ENCODE measurements at regions not wholly inside any gene's neighbourhood (a gene's known extent, or its start where the extent isn't known, plus 50 kb on each side); places are given as distances from the start of the nearest gene placed in this dataset.
"Not testable (repeated sequence)": the region's sequence is repeated elsewhere in the genome, so short reads cannot be mapped to it uniquely, and the experiment has no call there.

GRCh38 chr6:28618898-28619555, 93.3 kb downstream of the GPX5 start:
- Histone ChIP-seq H3K9me3 (ENCODE audit: control extremely low read depth in 1 of 3, control insufficient read depth in 2 of 3, insufficient read depth in 1 of 3, low read length in 2 of 3) (peaks cover 0 to 11% (median 0%) of the 10 kb centered on the region in 3 donors), H4K20me1 (ENCODE audit: control insufficient read depth, insufficient read depth, low read length, poor library complexity, severe bottlenecking) (no peaks in the 10 kb centered on the region), H3K9ac (ENCODE audit: low read length) (no peak overlapping the region), H3K79me2 (ENCODE audit: control insufficient read depth, insufficient read depth, low read length) (no peaks in the 10 kb centered on the region), H2AFZ (ENCODE audit: insufficient read depth, low read depth, low read length, poor library complexity, severe bottlenecking) (no peak overlapping the region), H3K36me3 (replicated peaks in 1 of 2; ENCODE audit: control extremely low read depth in 1 of 2, control insufficient read depth in 1 of 2, extremely low read depth in 1 of 2, insufficient read depth in 2 of 2, low read length in 1 of 2) (no peaks in the 10 kb centered on the region), H3K4me1 (ENCODE audit: control insufficient read depth in 2 of 2, insufficient read depth in 2 of 2, low read length in 2 of 2) (no peaks in the 10 kb centered on the region), H3K4me3 (ENCODE audit: control extremely low read depth in 1 of 5, extremely low read depth in 1 of 5, insufficient read depth in 1 of 5, low read depth in 2 of 5, low read length in 4 of 5) (no peak overlapping the region), H3K27ac (ENCODE audit: low read length in 2 of 2) (no peak overlapping the region), H3K4me2 (replicated peaks; ENCODE audit: low read depth, low read length, poor library complexity, severe bottlenecking) (no peak overlapping the region), H3K27me3 (replicated peaks in 1 of 4; ENCODE audit: control extremely low read depth in 1 of 4, control insufficient read depth in 3 of 4, insufficient read depth in 4 of 4, low read length in 3 of 4) (peaks cover 0 to 25% (median 11%) of the 10 kb centered on the region in 4 experiments)
- CTCF ChIA-PET, result no interaction called here
- ATAC-seq (ENCODE audit: low read depth) (no peak), DNase-seq (no peak)
- H3K9me3 Mint-ChIP-seq (ENCODE audit: insufficient read depth), result peaks cover 3% of the 10 kb centered on the region
- H3K4me1 Mint-ChIP-seq, result no peaks in the 10 kb centered on the region
- no peak for TF ChIP-seq EZH2 (IDR thresholded peaks at IDR 0.05; ENCODE audit: borderline replicate concordance, insufficient read depth, low read depth, low read length, poor library complexity, severe bottlenecking)
- TF ChIP-seq CTCF (IDR thresholded peaks at IDR 0.05), result no peak
- intact Hi-C loops (cut with micrococcal nuclease), result no loop called here
- H3K27me3 Mint-ChIP-seq, result peaks cover 46% of the 10 kb centered on the region
- H3K27ac Mint-ChIP-seq, result no peak overlapping the region
- no peak overlapping the region for H3K4me3 Mint-ChIP-seq
- POLR2A ChIA-PET, result no interaction called here

GRCh38 chr6:28621268-28621667, 95.6 kb downstream of the GPX5 start:
- H2AFZ ChIP-seq (ENCODE audit: insufficient read depth, low read depth, low read length, poor library complexity, severe bottlenecking); H3K4me2 ChIP-seq (replicated peaks; ENCODE audit: low read depth, low read length, poor library complexity, severe bottlenecking); H3K79me2 ChIP-seq (ENCODE audit: control insufficient read depth, insufficient read depth, low read length); H3K27ac Mint-ChIP-seq; H3K4me1 Mint-ChIP-seq; CTCF ChIA-PET; H3K9ac ChIP-seq (ENCODE audit: low read length); POLR2A ChIA-PET; DNase-seq; H3K4me1 ChIP-seq (ENCODE audit: control insufficient read depth in 2 of 2, insufficient read depth in 2 of 2, low read length in 2 of 2); H3K27ac ChIP-seq (ENCODE audit: low read length in 2 of 2); H3K4me3 Mint-ChIP-seq; H4K20me1 ChIP-seq (ENCODE audit: control insufficient read depth, insufficient read depth, low read length, poor library complexity, severe bottlenecking); H3K9me3 ChIP-seq (ENCODE audit: control extremely low read depth in 1 of 3, control insufficient read depth in 2 of 3, insufficient read depth in 1 of 3, low read length in 2 of 3); H3K9me3 Mint-ChIP-seq (ENCODE audit: insufficient read depth); ATAC-seq (ENCODE audit: low read depth); intact Hi-C loops (cut with micrococcal nuclease); H3K36me3 ChIP-seq (replicated peaks in 1 of 2; ENCODE audit: control extremely low read depth in 1 of 2, control insufficient read depth in 1 of 2, extremely low read depth in 1 of 2, insufficient read depth in 2 of 2, low read length in 1 of 2); H3K4me3 ChIP-seq (ENCODE audit: control extremely low read depth in 1 of 5, extremely low read depth in 1 of 5, insufficient read depth in 1 of 5, low read depth in 2 of 5, low read length in 4 of 5): not testable (repeated sequence)
- peaks cover 33% of the 10 kb centered on the region for H3K27me3 Mint-ChIP-seq
- peaks cover 0 to 20% (median 6%) of the 10 kb centered on the region in 4 experiments for H3K27me3 ChIP-seq (replicated peaks in 1 of 4; ENCODE audit: control extremely low read depth in 1 of 4, control insufficient read depth in 3 of 4, insufficient read depth in 4 of 4, low read length in 3 of 4)
- 30% methylated on average over 8 of the region's 22 CpGs for WGBS (ENCODE audit: insufficient coverage)

- H2AFZ ChIP-seq (ENCODE audit: insufficient read depth, low read depth, low read length, poor library complexity, severe bottlenecking); ATAC-seq (ENCODE audit: low read depth); H3K4me1 Mint-ChIP-seq; H3K4me3 Mint-ChIP-seq; DNase-seq; H3K79me2 ChIP-seq (ENCODE audit: control insufficient read depth, insufficient read depth, low read length); H3K27ac ChIP-seq (ENCODE audit: low read length in 2 of 2); H3K4me2 ChIP-seq (replicated peaks; ENCODE audit: low read depth, low read length, poor library complexity, severe bottlenecking); H3K4me3 ChIP-seq (ENCODE audit: control extremely low read depth in 1 of 5, extremely low read depth in 1 of 5, insufficient read depth in 1 of 5, low read depth in 2 of 5, low read length in 4 of 5); H3K27ac Mint-ChIP-seq; H3K9me3 ChIP-seq (ENCODE audit: control extremely low read depth in 1 of 3, control insufficient read depth in 2 of 3, insufficient read depth in 1 of 3, low read length in 2 of 3); H3K36me3 ChIP-seq (replicated peaks in 1 of 2; ENCODE audit: control extremely low read depth in 1 of 2, control insufficient read depth in 1 of 2, extremely low read depth in 1 of 2, insufficient read depth in 2 of 2, low read length in 1 of 2); H3K9ac ChIP-seq (ENCODE audit: low read length); POLR2A ChIA-PET; H4K20me1 ChIP-seq (ENCODE audit: control insufficient read depth, insufficient read depth, low read length, poor library complexity, severe bottlenecking); H3K9me3 Mint-ChIP-seq (ENCODE audit: insufficient read depth); intact Hi-C loops (cut with micrococcal nuclease); H3K4me1 ChIP-seq (ENCODE audit: control insufficient read depth in 2 of 2, insufficient read depth in 2 of 2, low read length in 2 of 2); CTCF ChIA-PET: not testable (repeated sequence)
- H3K27me3 Mint-ChIP-seq, result peaks cover 24% of the 10 kb centered on the region
- no CpG with 5 or more reads among the region's 3 CpGs for WGBS (ENCODE audit: insufficient coverage)
- H3K27me3 ChIP-seq (replicated peaks in 1 of 4; ENCODE audit: control extremely low read depth in 1 of 4, control insufficient read depth in 3 of 4, insufficient read depth in 4 of 4, low read length in 3 of 4), result peaks cover 0 to 11% (median 5%) of the 10 kb centered on the region in 4 experiments
Observed at GRCh38 chr6:28623242-28623641, 97.6 kb downstream of the GPX5 start.

All from B cell (primary cell).